Calu3 (cell line): ENCODE measurements at regions not wholly inside any gene's neighbourhood (a gene's known extent, or its start where the extent isn't known, plus 50 kb on each side); places are given as distances from the start of the nearest gene placed in this dataset.

Experiments
- BruUV-seq: library from RNA; stranded (reverse); fragments of 400-500 nt; replicated peaks from 2 replicates; lab custom pipeline; 2021; lab: Mats Ljungman, UMichigan
- CTCF ChIA-PET: fragments of 300-600 bp; sonication (Branson Sonifier 250); formaldehyde crosslinking; loops from one replicate; lab custom pipeline; 2022; ENCODE audit warnings: antibody characterized with exemption; lab: Charles Lee
- DNase-seq: peaks from one replicate; pipeline ENCODE4 v3.0.0; 2022
- H3K27ac Mint-ChIP-seq: one replicate; pipeline ENCODE4 v1.8.0; 2022; ENCODE audit warnings: mixed read lengths; ENCODE audit not compliant: unreplicated experiment
- H3K27me3 Mint-ChIP-seq: one replicate; pipeline ENCODE4 v1.8.0; 2022; ENCODE audit warnings: mixed read lengths; ENCODE audit not compliant: unreplicated experiment
- H3K36me3 Mint-ChIP-seq: one replicate; pipeline ENCODE4 v1.8.0; 2022; ENCODE audit warnings: mild to moderate bottlenecking, moderate library complexity, mixed read lengths; ENCODE audit not compliant: insufficient read depth, unreplicated experiment
- H3K4me1 Mint-ChIP-seq: one replicate; pipeline ENCODE4 v1.8.0; 2022; ENCODE audit warnings: mild to moderate bottlenecking, low read depth, mixed read lengths; ENCODE audit not compliant: unreplicated experiment
- H3K4me3 Mint-ChIP-seq: one replicate; pipeline ENCODE4 v1.8.0; 2022; ENCODE audit warnings: mild to moderate bottlenecking, low read depth, moderate library complexity, mixed read lengths; ENCODE audit not compliant: unreplicated experiment
- H3K9me3 Mint-ChIP-seq: one replicate; pipeline ENCODE4 v1.8.0; 2022; ENCODE audit warnings: low read depth, mixed read lengths; ENCODE audit not compliant: unreplicated experiment
- intact Hi-C: fragments of 100-400 bp; cut with micrococcal nuclease; formaldehyde crosslinking; loops from one replicate; pipeline ENCODE4 v1.10.0; 2022; ENCODE audit not compliant: unreplicated experiment
- TF ChIP-seq, protein P1 (sequence below): fragments of 200-600 bp; IDR thresholded peaks from one replicate; pipeline ENCODE4 v1.8.0; 2022; ENCODE audit warnings: antibody characterized with exemption; ENCODE audit not compliant: unreplicated experiment

DNA sequence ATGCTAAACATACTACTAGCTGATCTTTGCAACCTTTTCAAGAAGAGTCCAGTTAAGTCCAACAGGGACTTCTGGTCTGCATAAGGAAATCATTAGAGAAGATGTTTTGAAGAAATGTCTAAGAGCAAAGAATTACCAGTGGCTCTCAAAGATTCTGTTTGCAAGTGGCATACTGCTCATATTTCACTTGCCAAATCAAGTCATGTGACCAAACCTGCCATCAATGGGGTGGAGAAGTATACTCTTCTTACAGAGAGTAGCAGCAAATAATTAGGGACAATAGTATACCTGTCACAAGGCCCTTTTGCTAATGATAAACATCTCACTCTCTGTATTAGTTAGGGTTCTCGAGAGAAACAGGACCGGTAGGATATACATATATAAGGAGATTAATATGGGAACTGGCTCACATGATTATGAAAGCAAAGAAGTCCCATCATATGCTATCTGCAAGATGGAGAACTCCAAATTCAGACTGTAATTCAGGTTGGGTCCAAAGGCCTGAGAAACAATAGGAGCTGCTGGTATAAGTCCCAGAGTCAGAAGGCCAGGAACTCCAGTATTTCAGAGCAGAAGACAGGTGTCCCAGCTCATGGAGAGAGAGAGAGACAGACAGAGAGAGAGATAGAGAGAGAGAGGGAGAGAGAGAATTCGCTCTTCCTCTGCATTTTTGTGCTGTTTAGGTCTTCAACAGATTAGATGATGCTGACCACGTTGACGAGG, 111.5 kb downstream of the LCA5 start:
- DNase-seq = no peak
- CTCF ChIA-PET = no interaction called here
- Mint-ChIP-seq H3K27ac (no peak overlapping the region), H3K36me3 (no peaks in the 10 kb centered on the region), H3K4me1 (peaks cover 11% of the 10 kb centered on the region), H3K4me3 (no peak overlapping the region), H3K27me3 (no peaks in the 10 kb centered on the region), H3K9me3 (no peaks in the 10 kb centered on the region)
- intact Hi-C loops = no loop called here
- TF ChIP-seq, protein P1, sequence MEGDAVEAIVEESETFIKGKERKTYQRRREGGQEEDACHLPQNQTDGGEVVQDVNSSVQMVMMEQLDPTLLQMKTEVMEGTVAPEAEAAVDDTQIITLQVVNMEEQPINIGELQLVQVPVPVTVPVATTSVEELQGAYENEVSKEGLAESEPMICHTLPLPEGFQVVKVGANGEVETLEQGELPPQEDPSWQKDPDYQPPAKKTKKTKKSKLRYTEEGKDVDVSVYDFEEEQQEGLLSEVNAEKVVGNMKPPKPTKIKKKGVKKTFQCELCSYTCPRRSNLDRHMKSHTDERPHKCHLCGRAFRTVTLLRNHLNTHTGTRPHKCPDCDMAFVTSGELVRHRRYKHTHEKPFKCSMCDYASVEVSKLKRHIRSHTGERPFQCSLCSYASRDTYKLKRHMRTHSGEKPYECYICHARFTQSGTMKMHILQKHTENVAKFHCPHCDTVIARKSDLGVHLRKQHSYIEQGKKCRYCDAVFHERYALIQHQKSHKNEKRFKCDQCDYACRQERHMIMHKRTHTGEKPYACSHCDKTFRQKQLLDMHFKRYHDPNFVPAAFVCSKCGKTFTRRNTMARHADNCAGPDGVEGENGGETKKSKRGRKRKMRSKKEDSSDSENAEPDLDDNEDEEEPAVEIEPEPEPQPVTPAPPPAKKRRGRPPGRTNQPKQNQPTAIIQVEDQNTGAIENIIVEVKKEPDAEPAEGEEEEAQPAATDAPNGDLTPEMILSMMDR = no peak
- BruUV-seq = no TSS peak

DNA sequence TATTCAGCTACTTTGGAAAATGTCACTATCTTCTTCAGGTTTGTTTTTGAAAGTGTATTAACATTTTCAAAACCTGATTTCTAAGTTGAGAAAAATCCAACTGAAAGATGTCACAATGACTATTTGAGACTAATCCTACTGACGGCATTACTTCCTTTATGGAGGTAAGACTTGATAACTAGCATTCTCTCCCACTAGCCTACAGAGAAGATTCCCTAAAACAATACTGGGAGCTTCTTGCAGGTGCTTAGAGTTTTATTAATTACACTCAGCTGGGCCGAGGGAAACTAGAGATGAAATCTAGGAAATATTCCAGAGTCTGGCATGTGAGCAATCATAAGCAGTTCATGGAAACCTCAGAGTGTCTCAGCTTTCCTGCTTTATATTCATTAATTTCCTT, 114.0 kb downstream of the LCA5 start:
- H3K27ac Mint-ChIP-seq = no peak overlapping the region
- peaks cover 2% of the 10 kb centered on the region for H3K9me3 Mint-ChIP-seq

DNA sequence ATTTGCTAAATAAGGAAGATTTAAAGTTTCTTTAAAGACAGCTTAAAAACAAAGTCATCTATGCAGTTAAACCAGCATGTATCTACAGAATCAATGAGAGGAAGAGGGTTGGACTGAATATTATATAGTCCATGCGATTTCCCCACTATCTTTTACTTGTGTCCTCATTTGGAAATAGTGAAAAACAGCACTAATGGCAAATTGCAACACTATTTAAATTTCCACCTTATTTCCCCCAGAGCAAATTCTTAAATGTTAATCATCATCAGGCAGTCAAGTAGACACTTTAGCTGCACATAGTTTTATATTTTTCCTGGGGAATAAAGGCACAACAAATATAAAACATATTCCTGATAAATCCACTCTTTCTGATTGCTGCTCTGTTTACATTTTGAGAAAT, 114.6 kb downstream of the LCA5 start:
- H3K4me3 Mint-ChIP-seq = no peak overlapping the region
- no peak for DNase-seq
- peaks cover 10% of the 10 kb centered on the region for H3K4me1 Mint-ChIP-seq
- H3K36me3 Mint-ChIP-seq = no peaks in the 10 kb centered on the region
- peak overlapping the region; percentile 63 for H3K27ac Mint-ChIP-seq
- no peaks in the 10 kb centered on the region for H3K27me3 Mint-ChIP-seq
- TF ChIP-seq, protein P1 = no peak
- H3K9me3 Mint-ChIP-seq = peaks cover 2% of the 10 kb centered on the region
- no TSS peak for BruUV-seq
- intact Hi-C loops = no loop called here
- CTCF ChIA-PET = no interaction called here

More for the DNA sequence above, 114.0 kb downstream of the LCA5 start:
- Mint-ChIP-seq H3K27me3 (no peaks in the 10 kb centered on the region), H3K4me3 (no peak overlapping the region), H3K4me1 (peaks cover 10% of the 10 kb centered on the region), H3K36me3 (no peaks in the 10 kb centered on the region)
- CTCF ChIA-PET = no interaction called here
- DNase-seq = no peak
- intact Hi-C loops = no loop called here
- TF ChIP-seq, protein P1 = no peak
- no TSS peak for BruUV-seq

DNA sequence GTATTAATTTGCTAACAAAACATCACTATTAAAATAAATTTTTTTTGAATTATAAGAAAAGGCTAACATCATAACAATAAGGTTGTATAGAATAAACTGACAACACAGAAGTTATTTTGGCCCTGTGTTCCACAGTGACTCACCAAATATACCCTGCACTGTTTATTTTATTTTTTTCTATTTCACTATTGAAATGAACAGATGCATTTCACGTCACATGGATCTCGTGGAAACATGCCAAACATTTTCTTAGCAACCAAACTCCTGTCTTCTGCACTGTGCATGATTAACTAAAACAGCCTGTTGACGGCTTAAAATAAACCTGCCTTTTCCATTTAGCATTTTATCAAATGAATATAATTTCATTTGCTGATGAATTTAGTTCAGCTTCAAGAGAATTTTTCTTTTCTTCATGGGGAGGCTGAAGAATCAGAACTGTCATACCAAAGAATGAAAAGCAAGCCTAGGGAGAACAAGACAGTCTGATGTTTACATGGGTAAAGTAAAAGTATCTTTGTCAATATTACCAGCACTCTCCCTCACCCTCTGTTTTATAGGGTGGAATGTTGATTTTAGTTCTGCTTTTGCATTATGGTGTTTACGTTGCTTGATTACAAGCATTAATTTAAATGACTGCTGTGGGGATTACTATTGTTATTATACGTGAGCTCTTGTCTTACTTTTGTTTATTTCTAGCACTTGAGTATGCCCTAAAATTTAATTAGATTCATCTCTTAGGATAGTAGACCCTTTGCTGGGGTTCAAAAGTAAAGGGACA, 115.3 kb downstream of the LCA5 start:
- Mint-ChIP-seq H3K4me3 (no peak overlapping the region), H3K4me1 (peaks cover 10% of the 10 kb centered on the region), H3K27ac (peak overlapping the region; percentile 63), H3K27me3 (no peaks in the 10 kb centered on the region), H3K36me3 (no peaks in the 10 kb centered on the region), H3K9me3 (peaks cover 2% of the 10 kb centered on the region)
- CTCF ChIA-PET = no interaction called here
- DNase-seq = peak; percentile 63
- TF ChIP-seq, protein P1 = no peak
- BruUV-seq = no TSS peak
- intact Hi-C loops = no loop called here
